Type B pancreatic cell (in vitro differentiated cells): ENCODE measurements at regions not wholly inside any gene's neighbourhood (a gene's known extent, or its start where the extent isn't known, plus 50 kb on each side); places are given as distances from the start of the nearest gene placed in this dataset.

ENCODE experiments used
- DNase-seq: peaks from one replicate; pipeline ENCODE4 v3.0.0; 2021; ENCODE audit warnings: mixed read lengths; ENCODE audit not compliant: unreplicated experiment; ENCODE audit errors: extremely low spot score
- H3K27ac Mint-ChIP-seq: 2 replicates; pipeline ENCODE4 v1.8.0; 2021; ENCODE audit warnings: mild to moderate bottlenecking, mixed read lengths
- H3K27me3 Mint-ChIP-seq: 2 replicates; pipeline ENCODE4 v1.8.0; 2021; ENCODE audit warnings: mixed read lengths
- H3K36me3 Mint-ChIP-seq: 2 replicates; pipeline ENCODE4 v1.8.0; 2021; ENCODE audit warnings: mixed read lengths
- H3K4me1 Mint-ChIP-seq: one replicate; pipeline ENCODE4 v1.8.0; 2021; ENCODE audit warnings: mixed read lengths; ENCODE audit not compliant: unreplicated experiment
- H3K4me3 Mint-ChIP-seq: 2 replicates; pipeline ENCODE4 v1.8.0; 2021; ENCODE audit warnings: mild to moderate bottlenecking, mixed read lengths
- H3K9me3 Mint-ChIP-seq: 2 replicates; pipeline ENCODE4 v1.8.0; 2021; ENCODE audit warnings: mixed read lengths
- CTCF ChIP-seq: fragments of 200-600 bp; sonication (generic); conservative IDR thresholded peaks from 2 replicates; pipeline ENCODE4 v1.5.0; 2021; ENCODE audit warnings: antibody characterized with exemption, mild to moderate bottlenecking

GRCh38 chr10:47178537-47179290 lies 121.3 kb upstream of the GDF10 start:
- DNase-seq = no peak
- H3K4me3 Mint-ChIP-seq = no peak overlapping the region
- TF ChIP-seq CTCF = no peak
- H3K27me3 Mint-ChIP-seq = peaks cover 27% of the 10 kb centered on the region
- H3K27ac Mint-ChIP-seq = no peak overlapping the region
- H3K9me3 Mint-ChIP-seq = no peaks in the 10 kb centered on the region
- no peaks in the 10 kb centered on the region for H3K36me3 Mint-ChIP-seq
- H3K4me1 Mint-ChIP-seq = peaks cover 26% of the 10 kb centered on the region

GRCh38 chr10:47179291-47179647 lies 120.7 kb upstream of the GDF10 start:
- H3K27me3 Mint-ChIP-seq = peaks cover 24% of the 10 kb centered on the region
- DNase-seq = no peak
- H3K27ac Mint-ChIP-seq = no peak overlapping the region
- peaks cover 24% of the 10 kb centered on the region for H3K4me1 Mint-ChIP-seq
- no peak overlapping the region for H3K4me3 Mint-ChIP-seq
- TF ChIP-seq CTCF = no peak
- H3K9me3 Mint-ChIP-seq = no peaks in the 10 kb centered on the region
- H3K36me3 Mint-ChIP-seq = no peaks in the 10 kb centered on the region

GRCh38 chr10:47181052-47181849 lies 118.7 kb upstream of the GDF10 start:
- Mint-ChIP-seq H3K36me3 (no peaks in the 10 kb centered on the region), H3K27me3 (peaks cover 12% of the 10 kb centered on the region), H3K4me3 (no peak overlapping the region), H3K27ac (no peak overlapping the region), H3K9me3 (no peaks in the 10 kb centered on the region), H3K4me1 (peaks cover 12% of the 10 kb centered on the region)
- TF ChIP-seq CTCF = no peak
- no peak for DNase-seq

GRCh38 chr10:47182934-47183703 lies 116.9 kb upstream of the GDF10 start:
- Mint-ChIP-seq H3K9me3 (no peaks in the 10 kb centered on the region), H3K4me1 (peaks cover 3% of the 10 kb centered on the region), H3K27me3 (peaks cover 3% of the 10 kb centered on the region), H3K36me3 (no peaks in the 10 kb centered on the region), H3K4me3 (no peak overlapping the region), H3K27ac (no peak overlapping the region)
- TF ChIP-seq CTCF = no peak
- DNase-seq = no peak

GRCh38 chr10:47183704-47184041 lies 116.3 kb upstream of the GDF10 start:
- Mint-ChIP-seq H3K36me3 (no peaks in the 10 kb centered on the region), H3K4me3 (no peak overlapping the region), H3K27ac (no peak overlapping the region), H3K4me1 (peaks cover 3% of the 10 kb centered on the region), H3K27me3 (peaks cover 3% of the 10 kb centered on the region), H3K9me3 (no peaks in the 10 kb centered on the region)
- no peak for DNase-seq
- TF ChIP-seq CTCF = no peak
